Astrocyte (in vitro differentiated cells and primary cell): ENCODE measurements at regions not wholly inside any gene's neighbourhood (a gene's known extent, or its start where the extent isn't known, plus 50 kb on each side); places are given as distances from the start of the nearest gene placed in this dataset.

Source experiments
- EZH2 ChIP-seq: IDR thresholded peaks from 2 replicates; pipeline ENCODE4 v1.6.1; 2012; ENCODE audit warnings: mild to moderate bottlenecking, low read length, inconsistent platforms; ENCODE audit not compliant: insufficient read depth
- TF ChIP-seq, protein P1 (sequence below): IDR thresholded peaks from 2 replicates; pipeline ENCODE4 v1.5.1; 2011; ENCODE audit warnings: low read depth, mild to moderate bottlenecking, inconsistent platforms, low read length, moderate library complexity; ENCODE audit not compliant: insufficient read depth

DNA sequence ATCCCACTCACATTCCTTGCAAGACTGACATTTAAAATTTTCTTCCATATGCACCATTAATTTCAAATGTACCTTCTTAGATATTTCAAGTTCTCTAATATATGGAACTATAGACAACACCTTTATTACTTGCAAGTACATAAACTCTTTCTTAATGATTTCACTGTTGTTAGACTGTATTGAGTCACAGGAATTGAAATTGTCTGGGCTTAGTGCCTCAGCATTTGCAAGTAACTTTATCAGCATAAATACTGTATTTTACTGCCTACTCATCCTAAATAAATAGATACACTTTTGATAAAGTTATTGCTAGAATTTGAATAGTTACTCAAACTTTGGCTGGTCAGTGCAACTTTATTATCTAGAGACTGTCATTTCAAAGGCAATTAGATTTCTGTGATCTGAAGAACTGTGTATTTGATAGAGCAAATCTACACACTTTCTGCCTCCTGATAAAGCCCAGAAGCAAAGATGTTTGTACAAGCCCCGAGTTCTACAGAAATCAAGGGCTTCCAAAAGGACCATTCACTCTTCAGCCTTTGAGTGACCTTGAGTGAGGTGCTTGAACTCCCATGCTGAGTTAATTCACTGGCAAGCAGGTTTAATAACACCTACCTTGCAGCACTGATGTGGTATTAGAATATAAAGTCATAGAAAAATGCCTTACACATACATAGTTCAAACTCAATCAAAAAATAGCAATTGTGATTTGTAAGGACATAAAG, 91.6 kb downstream of the COX7C start:
- TF ChIP-seq, protein P1, sequence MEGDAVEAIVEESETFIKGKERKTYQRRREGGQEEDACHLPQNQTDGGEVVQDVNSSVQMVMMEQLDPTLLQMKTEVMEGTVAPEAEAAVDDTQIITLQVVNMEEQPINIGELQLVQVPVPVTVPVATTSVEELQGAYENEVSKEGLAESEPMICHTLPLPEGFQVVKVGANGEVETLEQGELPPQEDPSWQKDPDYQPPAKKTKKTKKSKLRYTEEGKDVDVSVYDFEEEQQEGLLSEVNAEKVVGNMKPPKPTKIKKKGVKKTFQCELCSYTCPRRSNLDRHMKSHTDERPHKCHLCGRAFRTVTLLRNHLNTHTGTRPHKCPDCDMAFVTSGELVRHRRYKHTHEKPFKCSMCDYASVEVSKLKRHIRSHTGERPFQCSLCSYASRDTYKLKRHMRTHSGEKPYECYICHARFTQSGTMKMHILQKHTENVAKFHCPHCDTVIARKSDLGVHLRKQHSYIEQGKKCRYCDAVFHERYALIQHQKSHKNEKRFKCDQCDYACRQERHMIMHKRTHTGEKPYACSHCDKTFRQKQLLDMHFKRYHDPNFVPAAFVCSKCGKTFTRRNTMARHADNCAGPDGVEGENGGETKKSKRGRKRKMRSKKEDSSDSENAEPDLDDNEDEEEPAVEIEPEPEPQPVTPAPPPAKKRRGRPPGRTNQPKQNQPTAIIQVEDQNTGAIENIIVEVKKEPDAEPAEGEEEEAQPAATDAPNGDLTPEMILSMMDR = no peak
- no peak for TF ChIP-seq EZH2
